COLO829 (cell line): ENCODE measurements at regions not wholly inside any gene's neighbourhood (a gene's known extent, or its start where the extent isn't known, plus 50 kb on each side); places are given as distances from the start of the nearest gene placed in this dataset.
A peak's percentile ranks its signal among the peaks of the same experiment; 100 is the strongest.

Experiments used
- DNase-seq: peaks from one replicate; pipeline ENCODE4 v3.0.0; 2012; ENCODE audit warnings: low spot score

DNA sequence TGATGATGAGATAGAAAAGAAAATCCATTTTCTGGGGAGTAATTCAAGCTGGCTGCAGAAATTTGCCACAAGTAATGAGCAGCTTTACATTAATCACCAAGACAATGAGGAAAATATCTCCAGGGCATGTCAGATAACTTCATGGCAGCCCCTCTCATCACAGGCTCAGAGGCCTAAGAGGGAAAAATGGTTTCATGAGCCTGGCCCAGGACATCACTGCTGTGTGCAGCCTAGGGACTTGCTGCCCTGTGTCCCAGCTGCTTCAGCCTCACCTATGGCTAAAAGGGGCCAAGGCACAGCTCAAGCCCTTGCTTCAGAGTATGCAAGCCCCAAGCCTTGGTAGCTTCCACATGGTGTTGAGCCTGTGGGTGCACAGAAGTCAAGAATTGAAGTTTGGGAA lies 161.7 kb downstream of the OPA1 start:
- no peak for DNase-seq

DNA sequence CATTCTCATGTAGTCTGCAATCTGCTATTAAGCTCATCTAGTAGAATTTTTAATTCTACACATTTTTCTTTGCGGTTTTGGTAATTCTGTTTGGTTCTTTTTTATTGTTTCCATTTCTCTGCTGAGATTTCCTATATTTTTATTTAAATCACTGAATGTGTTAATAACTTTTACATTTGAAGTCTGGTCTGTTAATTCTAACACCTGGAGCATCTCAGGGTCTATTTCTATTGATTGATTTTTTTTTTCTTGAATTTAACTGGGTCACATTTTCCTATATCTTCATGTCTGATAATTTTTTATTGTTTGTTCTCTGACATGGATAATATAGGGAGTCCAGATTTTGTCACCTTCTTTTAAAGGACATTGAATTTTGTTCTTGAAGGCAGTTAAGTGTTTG lies 163.5 kb downstream of the OPA1 start:
- DNase-seq: no peak

DNA sequence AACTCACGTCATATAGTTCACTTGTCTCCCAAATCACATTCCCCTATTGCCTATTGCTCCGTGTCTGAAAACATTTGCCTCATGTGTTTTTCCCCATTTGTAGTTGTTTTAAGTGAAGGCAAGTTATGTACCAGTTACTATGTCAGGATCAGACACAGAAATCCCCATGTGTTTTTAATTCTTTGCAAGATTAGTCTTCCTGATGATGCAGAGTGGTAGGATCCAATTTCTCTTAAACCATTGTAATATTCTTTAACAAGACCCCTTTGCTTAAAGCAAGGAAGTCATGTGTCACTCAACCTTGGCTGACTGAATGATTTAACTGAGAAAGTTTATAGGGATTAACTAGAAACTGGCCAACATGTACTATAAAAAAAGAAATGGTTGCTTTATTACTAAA lies 164.4 kb downstream of the OPA1 start:
- DNase-seq: no peak

DNA sequence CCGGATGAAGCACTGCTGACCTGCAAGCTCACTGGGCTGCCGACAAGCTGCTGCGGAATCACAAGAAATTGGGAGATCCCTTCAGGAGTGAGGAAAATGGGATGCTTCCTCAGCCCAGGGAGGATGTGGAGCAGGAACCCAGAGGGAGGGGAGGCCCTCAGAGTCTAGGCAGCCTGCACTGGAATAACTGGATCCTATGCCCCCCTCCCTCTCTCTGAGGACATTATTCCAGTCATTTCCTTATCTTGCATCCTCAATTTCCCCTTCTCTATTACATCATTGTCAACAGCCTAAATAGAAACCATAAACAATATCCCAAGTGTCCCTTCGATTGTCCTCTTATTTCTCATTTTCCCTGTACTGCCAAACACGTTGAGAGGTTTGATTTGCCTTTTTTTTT lies 169.0 kb downstream of the OPA1 start:
- no peak for DNase-seq

DNA sequence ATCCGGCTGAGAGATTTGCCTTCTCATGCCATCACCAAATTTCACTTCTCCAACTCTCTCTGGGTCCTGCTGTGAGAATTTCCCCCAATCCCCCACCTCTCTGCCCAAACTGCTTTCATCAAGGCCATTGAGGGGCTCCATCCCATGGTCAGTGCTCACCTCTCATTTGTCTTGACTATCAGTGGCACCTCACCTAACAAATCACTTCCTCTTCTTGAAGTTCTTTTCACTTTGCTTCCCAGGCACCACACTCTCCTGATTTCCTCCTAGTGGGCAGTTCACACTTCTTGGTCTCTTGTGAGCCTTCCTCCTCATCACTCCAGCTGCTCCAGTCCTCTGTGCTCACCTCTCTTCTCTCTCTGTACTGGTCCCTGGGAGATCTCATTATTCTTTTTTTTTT lies 169.6 kb downstream of the OPA1 start:
- no peak for DNase-seq

DNA sequence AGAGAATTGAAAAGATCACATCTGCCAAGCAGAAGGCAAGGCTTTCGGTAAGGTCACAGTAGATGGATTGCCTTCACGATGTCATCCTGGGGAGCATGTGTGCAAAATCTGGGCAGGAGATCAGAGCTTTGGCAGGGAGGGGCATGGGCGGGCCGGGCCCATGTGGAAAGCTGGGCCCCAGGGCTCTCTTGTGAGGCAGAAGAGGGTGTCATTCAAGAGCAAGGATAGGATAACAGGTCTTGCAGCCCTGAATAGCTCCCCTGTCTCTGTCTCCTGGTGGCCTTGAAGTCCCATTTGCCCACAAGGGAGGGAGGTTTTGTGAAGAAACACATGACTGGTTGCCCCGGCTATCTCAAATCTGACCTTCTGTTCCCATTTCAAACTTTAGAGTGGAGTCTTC lies 172.0 kb downstream of the OPA1 start:
- no peak for DNase-seq

DNA sequence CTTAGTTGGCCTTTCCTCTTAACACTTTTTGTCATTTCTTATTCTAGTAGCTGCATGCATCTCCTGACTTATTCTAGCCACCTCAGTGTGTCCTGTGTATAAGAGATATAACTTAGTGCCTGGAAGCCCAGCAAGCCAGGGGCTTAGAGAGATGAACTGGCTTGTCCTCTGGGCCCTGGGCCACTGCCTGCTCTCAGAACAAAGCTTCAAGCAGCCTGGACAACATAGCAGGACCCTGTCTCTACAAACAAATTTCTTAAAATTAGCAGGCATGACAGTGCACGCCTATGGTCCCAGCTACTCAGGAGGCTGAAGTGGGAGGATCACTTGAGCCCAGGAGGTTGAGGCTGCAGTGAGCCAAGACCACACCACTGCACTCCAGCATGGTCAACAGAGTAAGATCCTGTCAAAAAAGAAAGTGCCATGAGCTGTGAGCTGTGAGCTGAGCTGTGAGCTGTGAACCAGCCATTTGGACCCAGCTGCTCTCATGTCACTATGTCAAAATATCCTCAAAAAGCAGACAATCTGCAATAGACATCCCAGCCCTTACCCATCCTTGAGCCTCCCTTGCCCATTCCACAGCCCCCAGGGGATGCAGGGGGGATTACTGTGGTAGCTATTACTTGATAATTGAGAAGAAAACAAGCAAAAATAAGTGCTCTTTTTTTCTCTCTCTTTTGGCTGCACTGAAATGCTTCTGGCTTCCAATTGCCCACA lies 174.5 kb downstream of the OPA1 start:
- no peak for DNase-seq

DNA sequence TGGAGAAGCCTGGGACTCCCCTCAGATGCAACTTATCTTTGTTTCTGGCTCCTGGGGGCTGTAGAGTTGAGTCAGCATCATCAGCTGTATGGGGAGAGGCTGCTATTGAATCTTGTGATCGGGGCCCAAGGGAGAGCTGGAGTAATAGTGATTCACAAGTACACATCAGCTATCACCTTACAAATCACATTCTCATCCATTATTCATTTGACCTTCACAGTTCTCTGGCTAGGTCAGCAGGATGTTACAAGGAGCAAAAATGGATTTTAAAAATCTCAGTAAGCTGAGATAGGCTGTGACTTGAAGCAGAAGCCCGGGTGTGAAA lies 175.0 kb downstream of the OPA1 start:
- DNase-seq: peak; percentile 60

DNA sequence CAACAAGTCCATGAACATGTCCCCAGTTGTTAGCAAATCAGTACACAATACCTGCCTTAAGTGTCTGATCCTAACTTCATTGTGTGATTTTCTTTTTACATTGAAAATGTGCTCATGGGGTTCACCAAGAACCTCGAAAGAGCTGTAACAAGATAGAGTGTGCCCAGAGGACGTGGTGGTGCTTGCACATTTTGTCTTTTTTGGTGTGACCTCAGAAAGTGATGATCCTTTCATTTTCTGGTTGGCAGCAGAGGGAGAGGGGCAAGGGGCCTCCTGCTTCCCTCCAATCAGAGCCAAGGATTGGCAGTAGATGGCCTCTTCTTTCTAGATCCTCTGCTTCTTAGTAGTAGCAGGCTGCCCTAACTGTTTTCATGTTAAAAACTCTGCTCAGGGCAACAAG lies 176.4 kb downstream of the OPA1 start:
- no peak for DNase-seq

DNA sequence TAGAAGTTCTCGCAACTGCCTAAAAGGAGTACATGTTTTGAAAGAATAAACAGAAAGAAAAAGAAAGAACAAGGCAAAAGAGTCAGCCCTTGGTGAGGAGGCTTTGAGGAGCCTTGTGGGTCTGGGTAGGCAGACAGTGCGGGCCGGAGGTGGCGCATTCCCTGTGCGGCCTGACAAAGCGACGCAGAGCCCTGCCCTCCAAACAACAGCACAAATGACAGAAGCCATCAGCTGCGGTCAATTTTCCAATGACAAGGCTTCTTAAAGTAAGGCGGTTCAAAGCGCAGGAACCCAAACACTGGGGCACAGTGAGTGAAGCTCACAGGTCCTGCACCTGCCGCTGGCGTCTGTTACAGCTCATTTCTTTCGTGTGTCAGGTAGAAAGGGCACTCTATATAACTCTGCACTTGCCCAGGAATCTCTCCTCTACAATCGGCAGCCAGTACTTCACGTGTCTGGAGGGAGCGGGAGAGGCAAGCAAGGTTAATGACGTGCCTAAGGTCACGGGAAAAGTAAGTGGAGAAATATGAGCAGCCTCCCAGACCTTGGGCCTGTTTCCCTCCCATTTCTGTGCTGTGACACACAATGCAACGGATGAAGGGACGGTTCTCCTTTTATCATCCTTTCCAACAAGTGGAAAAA lies 178.1 kb downstream of the OPA1 start:
- DNase-seq: no peak

DNA sequence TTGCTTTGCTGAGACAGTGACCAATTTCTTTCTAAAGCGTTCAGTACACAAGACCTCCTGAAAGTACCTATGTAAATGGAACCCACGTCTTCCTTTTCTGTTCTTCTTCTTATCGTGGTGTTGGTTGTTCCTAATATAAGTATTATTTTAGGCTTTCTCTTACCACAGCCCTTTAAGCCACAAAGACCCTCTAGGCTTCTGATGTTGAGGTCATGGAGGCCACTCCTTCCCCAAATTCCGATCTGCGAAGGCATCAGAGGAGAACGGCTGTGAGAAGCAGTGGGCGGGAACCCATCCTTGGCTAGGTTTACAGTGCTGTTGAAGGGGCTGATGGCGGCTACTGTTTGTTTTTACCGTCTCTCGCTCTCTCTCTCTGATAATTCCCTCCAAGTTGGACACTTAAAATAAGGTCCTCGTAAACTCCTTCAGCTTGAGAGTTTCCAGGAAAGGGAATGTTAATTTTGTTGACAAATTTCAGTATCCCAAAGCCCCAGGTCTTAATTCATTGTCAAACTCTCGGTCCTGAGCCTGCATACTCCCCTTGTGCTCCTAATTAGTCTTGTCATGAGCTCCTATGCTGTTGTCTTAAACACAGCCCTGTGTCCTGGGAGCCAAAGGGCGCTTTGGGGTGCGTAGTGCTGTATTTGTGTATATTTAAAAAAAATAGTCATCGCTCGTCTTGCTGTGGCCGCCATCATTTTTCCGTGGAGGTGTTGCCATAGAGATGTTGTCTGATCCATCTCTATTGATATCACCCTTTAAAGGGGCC lies 178.8 kb downstream of the OPA1 start:
- DNase-seq: no peak

DNA sequence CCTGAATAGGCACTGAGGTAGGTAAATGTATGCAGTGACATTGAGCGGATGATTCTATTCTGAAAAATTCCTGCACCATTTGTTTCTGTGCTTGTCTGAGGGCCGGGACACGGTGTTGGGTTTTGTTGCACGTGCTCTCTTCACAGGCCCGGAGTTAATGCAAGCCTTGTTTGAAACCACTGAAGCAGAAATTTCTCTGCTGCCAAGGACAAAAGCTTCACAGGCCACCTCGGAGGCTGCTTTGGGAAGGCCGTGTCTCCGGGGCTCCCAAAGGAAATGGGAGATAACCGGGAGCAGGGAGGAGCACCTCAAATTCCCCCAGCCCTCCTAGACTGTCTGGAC lies 179.4 kb downstream of the OPA1 start:
- no peak for DNase-seq

DNA sequence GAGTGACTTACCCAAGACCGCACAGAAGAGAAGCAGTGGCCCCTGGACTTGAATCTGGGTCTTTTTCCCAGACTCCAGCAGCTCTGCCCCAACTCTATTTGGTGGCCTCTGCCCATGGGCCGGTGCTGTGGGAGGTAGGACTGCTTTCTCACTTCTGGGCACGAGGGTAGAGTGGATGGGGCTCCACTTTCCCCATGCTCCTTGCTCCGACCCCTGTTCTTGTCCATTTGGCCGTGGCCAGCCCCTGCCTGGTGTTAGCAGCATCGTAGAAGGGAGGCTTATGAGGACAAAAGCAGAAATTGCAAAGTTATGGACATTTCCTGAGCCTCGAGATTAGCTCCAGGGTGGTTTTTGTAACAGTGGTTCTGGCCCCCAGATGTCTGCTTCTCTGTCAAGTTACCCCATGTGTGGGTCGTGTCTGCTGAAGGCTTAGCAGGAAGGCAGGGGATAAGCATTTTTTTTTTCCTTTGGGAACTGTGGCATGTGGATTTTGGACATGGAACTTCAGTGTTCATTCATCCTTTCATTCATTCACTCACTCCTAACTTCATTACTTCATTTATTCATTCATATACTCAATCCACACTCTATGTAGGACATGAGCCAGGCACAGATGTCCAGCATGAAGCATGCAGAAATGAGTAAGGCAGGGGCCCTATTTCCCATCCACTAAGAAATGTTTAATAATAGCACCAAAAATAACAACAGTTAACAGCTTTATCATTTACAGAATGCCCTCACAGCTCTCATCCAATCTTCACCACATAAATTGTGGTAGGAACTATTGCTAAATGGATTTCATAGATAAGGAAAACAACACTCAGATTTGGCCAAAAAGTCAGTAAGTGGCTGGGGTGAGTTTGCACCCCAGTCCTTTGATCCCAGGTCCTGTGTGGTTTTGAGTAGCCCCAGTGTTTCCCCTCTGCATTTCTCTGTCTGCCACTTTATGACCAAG lies 180.5 kb downstream of the OPA1 start:
- DNase-seq: no peak

DNA sequence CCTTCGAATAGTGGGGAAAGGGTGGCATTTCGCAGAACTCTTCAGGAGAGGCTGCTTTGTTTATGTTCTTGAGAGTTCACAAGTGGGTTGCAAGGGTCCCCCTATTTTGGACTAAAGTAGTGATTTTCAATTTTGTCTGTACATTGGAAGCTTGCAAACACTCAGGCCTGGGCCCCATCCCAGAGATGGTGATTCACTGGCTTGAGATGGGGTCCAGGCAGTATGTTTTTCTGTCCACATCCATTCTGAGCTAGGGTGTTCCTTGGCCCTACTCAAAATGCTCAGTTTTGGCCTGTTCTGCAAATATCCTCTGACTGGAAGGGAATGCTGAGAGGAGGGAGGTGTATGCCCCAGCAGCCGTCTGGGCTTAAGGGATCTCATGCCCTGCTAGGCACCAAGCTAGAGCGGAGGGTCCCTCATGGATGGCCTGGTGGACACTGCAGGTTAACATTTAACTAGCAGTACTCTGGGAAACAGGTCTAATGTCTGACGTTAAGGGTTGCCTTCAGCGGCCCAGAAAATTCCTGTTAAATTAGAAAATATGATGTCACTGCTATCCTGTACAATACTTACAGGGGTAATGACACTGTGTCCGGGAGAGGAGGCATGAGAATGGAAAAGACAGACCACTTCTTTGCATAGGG lies 181.4 kb downstream of the OPA1 start:
- DNase-seq: no peak

DNA sequence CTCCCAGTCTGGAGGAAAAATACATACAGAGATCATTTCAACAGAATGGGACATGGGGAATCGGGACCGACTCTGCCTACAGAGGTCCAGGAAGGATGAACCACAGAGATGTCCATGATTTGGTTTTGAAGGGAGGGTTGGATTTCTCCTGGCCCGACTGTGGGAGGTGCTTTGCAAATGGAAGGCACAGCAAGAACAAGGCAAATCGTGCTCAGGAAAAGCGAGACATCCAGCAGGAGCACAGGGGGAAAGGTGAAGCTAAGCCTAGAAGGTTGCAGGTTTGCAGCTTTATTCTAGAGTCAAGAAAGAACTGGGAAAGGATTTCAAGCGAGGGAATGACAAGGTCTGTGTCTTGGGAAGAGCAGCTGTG lies 181.9 kb downstream of the OPA1 start:
- no peak for DNase-seq

DNA sequence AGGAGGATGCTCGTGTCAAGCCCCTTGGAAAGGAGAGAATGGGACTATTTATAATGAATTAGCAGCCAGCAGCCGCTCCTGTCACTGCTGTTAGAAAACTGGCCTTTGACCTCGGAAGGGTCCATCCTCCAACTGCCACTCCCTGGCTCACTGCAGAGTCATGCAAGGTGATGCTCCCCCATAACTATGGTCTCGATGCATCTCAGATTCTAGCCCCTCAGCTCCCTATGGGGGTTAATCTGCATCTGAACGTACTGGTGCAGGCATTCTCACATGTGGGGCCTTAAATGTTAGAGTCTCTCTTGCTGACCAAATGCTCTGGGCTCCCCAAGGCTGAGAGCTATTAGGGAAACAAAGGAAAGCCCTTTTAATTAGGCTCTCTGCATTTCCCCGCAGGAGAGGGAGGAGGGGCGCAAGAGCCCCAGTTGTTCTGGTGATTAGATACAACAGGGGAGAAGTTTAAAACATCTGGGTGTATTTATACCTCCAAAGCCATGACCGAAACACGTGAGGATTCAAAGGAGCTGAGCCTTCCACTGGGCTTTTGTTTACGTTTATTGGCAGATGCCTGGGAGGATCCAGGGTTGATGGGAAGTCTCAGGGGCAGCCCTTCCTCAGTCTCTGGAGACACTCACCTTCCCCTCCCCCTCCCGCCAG lies 182.5 kb downstream of the OPA1 start:
- DNase-seq: no peak

DNA sequence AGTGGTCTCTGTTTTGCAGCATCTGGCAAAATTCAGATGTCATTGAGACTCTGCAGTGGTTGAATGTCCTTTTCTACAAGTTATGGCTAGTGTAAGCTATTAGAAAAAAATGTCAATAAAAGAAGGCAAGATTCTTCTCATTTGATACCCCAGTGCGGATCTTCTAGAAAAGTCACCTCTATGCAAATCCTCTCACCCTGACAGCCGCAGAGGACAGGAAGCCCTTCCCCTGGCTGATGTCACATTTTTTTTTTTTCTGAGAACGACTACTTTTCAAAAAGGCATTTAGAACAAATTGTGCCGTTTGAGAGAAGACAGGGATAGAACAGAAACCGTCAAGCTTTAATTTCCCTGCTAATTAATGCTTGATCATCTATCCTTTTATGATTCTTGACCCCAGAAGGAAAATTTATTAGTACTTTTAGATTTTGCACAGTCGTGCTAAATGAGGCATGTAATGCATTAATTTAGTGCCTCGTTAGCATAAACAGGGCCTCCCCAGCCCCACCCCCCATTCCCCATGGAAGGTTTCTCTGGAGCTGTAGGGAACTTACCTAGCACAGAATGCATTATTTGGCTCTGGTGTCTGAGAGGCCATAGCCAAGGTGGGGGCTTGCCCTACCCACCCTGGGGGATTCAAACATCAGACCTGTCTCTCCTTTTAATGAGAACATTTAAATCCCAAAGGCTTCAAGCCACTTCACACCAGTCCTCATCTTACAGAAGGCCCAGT lies 183.8 kb downstream of the OPA1 start:
- no peak for DNase-seq

DNA sequence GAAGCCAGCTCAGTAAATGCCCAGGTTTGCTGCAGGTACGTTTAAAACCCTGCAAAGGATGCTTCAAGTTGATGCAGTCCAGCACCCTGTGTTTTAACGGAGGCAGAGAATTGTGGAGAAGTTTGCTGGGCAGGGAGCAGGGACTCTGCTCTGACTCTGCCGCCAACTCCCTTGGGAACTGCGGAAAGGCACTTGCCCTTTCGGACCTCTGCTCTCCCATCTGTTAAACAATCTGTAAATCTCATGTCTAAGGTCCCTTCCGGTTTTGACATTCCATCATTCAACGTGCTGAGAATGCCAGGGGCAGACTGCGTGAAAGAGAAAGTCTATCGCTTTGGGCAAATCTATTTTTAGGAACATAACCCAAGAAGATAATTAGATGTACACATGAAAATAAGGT lies 184.5 kb downstream of the OPA1 start:
- peak; percentile 70 for DNase-seq

DNA sequence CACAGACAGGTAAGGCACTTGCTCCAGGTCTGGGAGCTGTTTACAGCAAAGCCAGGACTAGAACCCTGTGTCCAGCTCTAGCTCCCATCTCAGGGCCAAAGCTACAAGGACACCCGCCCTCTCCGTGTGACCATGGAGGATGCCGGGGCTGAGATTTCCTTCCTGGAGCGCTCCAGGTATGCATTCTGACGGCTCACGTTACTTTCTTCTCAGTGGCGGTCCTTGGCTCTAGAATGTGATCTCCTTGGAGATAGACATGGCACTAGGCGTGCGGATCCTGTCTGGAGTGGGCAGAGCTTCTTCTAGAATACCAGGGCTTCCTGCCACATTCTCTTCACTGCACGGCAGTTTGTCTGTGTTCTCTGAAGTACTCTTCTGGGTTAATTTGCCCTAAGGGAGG lies 185.7 kb downstream of the OPA1 start:
- DNase-seq: no peak

DNA sequence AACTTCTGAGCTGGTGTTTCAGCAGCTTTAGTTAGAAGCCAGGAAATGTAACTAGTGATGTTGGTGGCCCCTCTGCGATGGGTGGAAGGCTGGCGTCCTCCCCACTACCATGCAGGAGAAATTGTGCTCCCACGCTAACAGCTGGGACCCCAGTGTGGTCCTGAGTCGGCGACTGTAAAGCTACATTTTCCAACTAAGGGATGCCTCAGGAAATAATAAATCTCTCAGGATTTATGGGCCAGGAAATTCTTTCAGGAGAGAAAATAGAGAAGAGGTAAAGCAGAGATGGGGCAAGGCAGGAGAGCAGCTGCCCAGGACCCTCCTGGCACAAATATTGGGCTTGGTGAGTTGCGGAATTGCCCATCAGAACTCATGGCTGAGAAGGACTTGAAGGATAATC lies 186.9 kb downstream of the OPA1 start:
- no peak for DNase-seq

DNA sequence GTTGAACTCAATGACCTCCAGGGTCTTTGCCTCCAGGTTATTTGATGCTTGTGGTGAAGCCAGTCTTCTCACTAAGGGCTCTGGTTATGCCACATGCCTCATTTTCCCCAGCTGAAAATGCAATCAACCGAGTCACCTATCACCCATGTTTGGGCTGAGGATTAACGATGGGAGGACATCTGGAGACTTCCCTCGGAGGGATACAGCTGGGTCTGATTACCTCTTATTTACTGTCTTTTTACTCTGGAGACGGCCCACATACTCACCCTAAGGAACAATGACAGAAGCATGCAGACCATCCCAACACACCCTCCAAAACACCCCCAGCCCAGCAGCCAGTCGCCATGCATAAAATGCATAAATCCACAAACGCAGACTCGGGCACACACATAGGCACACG lies 187.4 kb downstream of the OPA1 start:
- no peak for DNase-seq
